ENCODE measurements at regions not wholly inside any gene's neighbourhood (a gene's known extent, or its start where the extent isn't known, plus 50 kb on each side); places are given as distances from the start of the nearest gene placed in this dataset.

- TF ChIP-seq CTCF (IDR thresholded peaks at IDR 0.05; ENCODE audit: low read depth, low read length, poor library complexity, severe bottlenecking) (no peak), EZH2phosphoT487 (IDR thresholded peaks at IDR 0.05; ENCODE audit: borderline replicate concordance, low read length) (no peak)
These were observed 99.4 kb downstream of the SLC35B3 start for GRCh38 chr6:8335896-8336295.

Measured in DOHH2 (cell line).